ENCODE measurements at regions not wholly inside any gene's neighbourhood (a gene's known extent, or its start where the extent isn't known, plus 50 kb on each side); places are given as distances from the start of the nearest gene placed in this dataset.

DNA sequence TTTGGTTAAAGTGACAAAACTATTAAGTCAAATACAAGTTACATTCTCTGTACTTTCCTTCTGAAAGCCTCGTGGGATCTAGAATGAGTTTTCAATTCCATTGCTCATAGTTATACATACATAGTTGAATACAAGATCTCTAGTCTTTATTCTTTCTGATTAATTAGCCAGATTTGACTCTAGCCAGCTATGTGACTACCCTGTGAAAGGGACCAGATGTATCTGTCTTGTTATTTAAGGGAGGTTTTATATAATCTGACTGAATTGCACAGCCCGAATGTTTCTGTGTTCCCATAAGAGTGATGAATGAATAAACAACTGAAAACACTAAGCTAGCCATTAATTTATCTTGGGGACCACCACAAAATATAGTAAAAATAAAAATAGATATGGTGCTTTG is 166.7 kb downstream of the TMEM167A start:
- no peaks in the 10 kb centered on the region for H3K27me3 ChIP-seq (ENCODE audit: control insufficient read depth in 1 of 2, insufficient read depth in 2 of 2, low read length in 2 of 2)
- no peaks in the 10 kb centered on the region for H3K36me3 ChIP-seq (ENCODE audit: control insufficient read depth in 2 of 2, insufficient read depth in 2 of 2, low read length in 1 of 2)
- peaks cover 0 to 3% of the 10 kb centered on the region in 2 donors for H3K9me3 ChIP-seq (ENCODE audit: control insufficient read depth in 2 of 2, insufficient read depth in 1 of 2, low read depth in 1 of 2, low read length in 1 of 2)
- H3K4me1 ChIP-seq (ENCODE audit: control insufficient read depth in 2 of 2, insufficient read depth in 2 of 2, low read length in 1 of 2): no peaks in the 10 kb centered on the region
- H3K27ac ChIP-seq (ENCODE audit: low read depth in 2 of 2, low read length in 1 of 2): no peak overlapping the region
- no peak overlapping the region for H3K4me3 ChIP-seq (ENCODE audit: low read depth in 1 of 2, low read length in 2 of 2)
- WGBS, 2 donors: 62% methylated on average over 2 of the region's 2 CpGs

DNA sequence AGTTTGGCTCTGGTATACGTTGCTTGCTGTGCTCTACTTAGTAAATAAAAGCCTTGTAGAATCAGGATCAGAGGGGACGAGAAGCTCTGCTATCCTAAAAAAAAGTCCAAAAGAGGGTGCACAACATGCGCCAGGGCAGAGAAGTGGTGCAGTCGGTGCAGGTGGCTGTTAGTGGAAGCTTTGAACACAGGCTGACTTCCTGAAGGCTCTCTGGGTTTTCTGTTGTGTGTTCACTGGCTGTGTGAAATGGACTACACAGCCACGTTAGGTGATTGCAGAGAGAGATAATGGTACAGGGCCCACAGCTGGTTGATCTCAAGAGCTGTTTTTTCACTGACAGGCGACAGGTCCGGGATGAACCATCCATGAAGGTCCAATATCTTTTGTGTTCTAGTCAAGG is 167.4 kb downstream of the TMEM167A start:
- WGBS, 2 donors: 71 to 74% methylated on average over 7 of the region's 7 CpGs
- no peak overlapping the region for H3K4me3 ChIP-seq (ENCODE audit: low read depth in 1 of 2, low read length in 2 of 2)
- H3K9me3 ChIP-seq (ENCODE audit: control insufficient read depth in 2 of 2, insufficient read depth in 1 of 2, low read depth in 1 of 2, low read length in 1 of 2): peaks cover 0 to 3% of the 10 kb centered on the region in 2 donors
- H3K27ac ChIP-seq (ENCODE audit: low read depth in 2 of 2, low read length in 1 of 2): no peak overlapping the region
- H3K4me1 ChIP-seq (ENCODE audit: control insufficient read depth in 2 of 2, insufficient read depth in 2 of 2, low read length in 1 of 2): no peaks in the 10 kb centered on the region
- H3K36me3 ChIP-seq (ENCODE audit: control insufficient read depth in 2 of 2, insufficient read depth in 2 of 2, low read length in 1 of 2): no peaks in the 10 kb centered on the region
- no peaks in the 10 kb centered on the region for H3K27me3 ChIP-seq (ENCODE audit: control insufficient read depth in 1 of 2, insufficient read depth in 2 of 2, low read length in 2 of 2)

DNA sequence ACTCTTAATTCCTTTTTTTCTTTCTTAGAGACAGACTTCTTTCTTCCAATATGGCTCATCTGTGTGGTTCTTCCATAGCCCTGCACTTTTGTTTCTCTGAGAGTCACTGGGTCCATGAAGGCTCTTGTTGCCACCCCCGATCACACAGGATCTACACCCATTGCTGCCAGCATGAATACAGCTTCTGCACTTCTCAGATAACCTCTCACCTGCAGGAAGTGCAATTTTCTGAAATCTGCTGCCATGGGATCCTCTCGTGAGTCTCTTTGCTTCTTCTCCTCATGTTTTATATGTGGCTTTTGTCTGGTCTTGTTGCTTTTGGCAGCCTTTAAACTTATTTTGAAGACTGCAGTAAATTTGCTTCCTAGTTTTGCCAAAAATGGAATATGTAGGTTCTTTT is 171.2 kb downstream of the TMEM167A start:
- Histone ChIP-seq H3K27ac (ENCODE audit: low read depth in 2 of 2, low read length in 1 of 2) (no peak overlapping the region), H3K27me3 (ENCODE audit: control insufficient read depth in 1 of 2, insufficient read depth in 2 of 2, low read length in 2 of 2) (no peaks in the 10 kb centered on the region)
- 39 to 52% methylated on average over 2 of the region's 2 CpGs for WGBS, 2 donors

DNA sequence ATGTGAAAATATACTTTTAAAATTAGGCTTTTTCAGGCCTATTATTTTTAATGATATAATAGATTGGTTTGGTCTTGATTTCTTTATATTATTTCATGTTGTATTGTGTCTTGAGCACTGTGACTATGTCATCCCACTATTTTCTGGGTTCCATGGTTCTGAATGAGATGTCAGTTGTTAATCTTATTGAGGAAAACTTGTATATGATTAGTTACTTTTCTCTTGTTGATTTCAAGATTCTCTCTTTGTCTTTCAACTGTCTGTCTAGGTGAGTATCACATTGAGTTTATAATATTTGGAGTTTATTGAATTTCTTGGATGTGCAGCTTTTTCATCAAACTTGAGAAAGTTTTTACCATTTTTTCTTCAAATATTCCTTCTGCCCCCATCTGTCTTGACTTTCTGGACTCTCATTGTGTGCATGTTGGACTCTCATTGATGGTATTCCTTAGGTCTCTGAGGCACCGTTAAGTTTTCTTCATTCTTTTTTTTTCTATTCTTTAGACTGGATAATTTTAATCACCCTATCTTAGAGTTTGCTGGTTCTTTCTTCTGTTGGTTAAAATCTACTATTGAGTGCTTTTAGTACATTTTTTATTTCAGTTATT is 175.8 kb downstream of the TMEM167A start:
- Histone ChIP-seq H3K9me3 (ENCODE audit: control insufficient read depth in 2 of 2, insufficient read depth in 1 of 2, low read depth in 1 of 2, low read length in 1 of 2) (no peaks in the 10 kb centered on the region), H3K27ac (ENCODE audit: low read depth in 2 of 2, low read length in 1 of 2) (no peak overlapping the region), H3K4me1 (ENCODE audit: control insufficient read depth in 2 of 2, insufficient read depth in 2 of 2, low read length in 1 of 2) (no peaks in the 10 kb centered on the region), H3K27me3 (ENCODE audit: control insufficient read depth in 1 of 2, insufficient read depth in 2 of 2, low read length in 2 of 2) (no peaks in the 10 kb centered on the region), H3K36me3 (ENCODE audit: control insufficient read depth in 2 of 2, insufficient read depth in 2 of 2, low read length in 1 of 2) (no peaks in the 10 kb centered on the region), H3K4me3 (ENCODE audit: low read depth in 1 of 2, low read length in 2 of 2) (no peak overlapping the region)
- 97 to 100% methylated on average over 1 of the region's 1 CpG for WGBS, 2 donors

More for the DNA sequence above, 171.2 kb downstream of the TMEM167A start:
- no peaks in the 10 kb centered on the region for H3K9me3 ChIP-seq (ENCODE audit: control insufficient read depth in 2 of 2, insufficient read depth in 1 of 2, low read depth in 1 of 2, low read length in 1 of 2)
- H3K4me3 ChIP-seq (ENCODE audit: low read depth in 1 of 2, low read length in 2 of 2): no peak overlapping the region
- H3K4me1 ChIP-seq (ENCODE audit: control insufficient read depth in 2 of 2, insufficient read depth in 2 of 2, low read length in 1 of 2): no peaks in the 10 kb centered on the region
- no peaks in the 10 kb centered on the region for H3K36me3 ChIP-seq (ENCODE audit: control insufficient read depth in 2 of 2, insufficient read depth in 2 of 2, low read length in 1 of 2)

DNA sequence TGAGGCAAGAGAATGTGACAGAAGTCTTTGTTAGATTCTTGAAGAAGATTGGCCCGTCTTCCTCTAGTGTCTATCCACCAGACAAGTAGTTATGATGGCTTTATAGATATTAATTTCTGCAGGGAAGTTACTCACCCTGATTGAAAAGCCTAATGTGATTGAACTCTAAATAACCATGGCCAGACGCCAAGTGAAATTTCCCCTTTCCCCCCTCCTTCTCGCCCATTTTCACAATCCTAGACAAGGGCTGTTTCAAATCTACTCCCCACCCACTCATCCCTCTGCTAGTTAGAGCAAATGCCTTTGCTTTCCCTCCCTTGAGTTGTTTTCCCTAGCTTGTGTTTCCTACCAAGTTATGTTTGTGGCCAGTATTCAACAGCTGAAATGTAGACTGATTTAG is 182.5 kb downstream of the TMEM167A start:
- Histone ChIP-seq H3K27me3 (ENCODE audit: control insufficient read depth in 1 of 2, insufficient read depth in 2 of 2, low read length in 2 of 2) (no peaks in the 10 kb centered on the region), H3K9me3 (ENCODE audit: control insufficient read depth in 2 of 2, insufficient read depth in 1 of 2, low read depth in 1 of 2, low read length in 1 of 2) (no peaks in the 10 kb centered on the region), H3K36me3 (ENCODE audit: control insufficient read depth in 2 of 2, insufficient read depth in 2 of 2, low read length in 1 of 2) (no peaks in the 10 kb centered on the region), H3K4me3 (ENCODE audit: low read depth in 1 of 2, low read length in 2 of 2) (no peak overlapping the region), H3K4me1 (ENCODE audit: control insufficient read depth in 2 of 2, insufficient read depth in 2 of 2, low read length in 1 of 2) (no peaks in the 10 kb centered on the region), H3K27ac (ENCODE audit: low read depth in 2 of 2, low read length in 1 of 2) (no peak overlapping the region)
- WGBS, 2 donors: 17 to 38% methylated on average over 3 of the region's 3 CpGs

DNA sequence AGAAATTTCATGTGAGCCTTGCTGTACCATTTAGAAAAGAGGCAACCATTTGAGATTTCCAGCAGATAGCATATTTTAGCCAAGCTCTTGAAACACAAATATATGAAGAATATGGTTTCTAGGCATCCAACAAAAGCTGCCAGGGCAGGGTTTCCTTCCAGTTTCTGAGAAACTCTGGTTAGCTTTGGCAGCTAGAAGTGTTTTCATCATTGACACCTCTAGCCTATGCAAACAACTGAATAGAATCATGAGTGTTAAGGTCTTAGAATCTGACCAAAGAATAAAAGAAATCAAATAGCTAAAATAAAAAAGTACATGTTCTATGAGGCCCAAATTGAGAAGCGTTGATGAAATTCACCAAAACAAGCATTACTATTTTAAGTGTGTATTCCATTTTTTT is 188.1 kb downstream of the TMEM167A start:
- H3K9me3 ChIP-seq (ENCODE audit: control insufficient read depth in 2 of 2, insufficient read depth in 1 of 2, low read depth in 1 of 2, low read length in 1 of 2): no peaks in the 10 kb centered on the region
- H3K27ac ChIP-seq (ENCODE audit: low read depth in 2 of 2, low read length in 1 of 2): no peak overlapping the region
- 82 to 84% methylated on average over 1 of the region's 1 CpG for WGBS, 2 donors
- H3K36me3 ChIP-seq (ENCODE audit: control insufficient read depth in 2 of 2, insufficient read depth in 2 of 2, low read length in 1 of 2): no peaks in the 10 kb centered on the region
- H3K4me3 ChIP-seq (ENCODE audit: low read depth in 1 of 2, low read length in 2 of 2): no peak overlapping the region
- no peaks in the 10 kb centered on the region for H3K27me3 ChIP-seq (ENCODE audit: control insufficient read depth in 1 of 2, insufficient read depth in 2 of 2, low read length in 2 of 2)
- H3K4me1 ChIP-seq (ENCODE audit: control insufficient read depth in 2 of 2, insufficient read depth in 2 of 2, low read length in 1 of 2): no peaks in the 10 kb centered on the region

DNA sequence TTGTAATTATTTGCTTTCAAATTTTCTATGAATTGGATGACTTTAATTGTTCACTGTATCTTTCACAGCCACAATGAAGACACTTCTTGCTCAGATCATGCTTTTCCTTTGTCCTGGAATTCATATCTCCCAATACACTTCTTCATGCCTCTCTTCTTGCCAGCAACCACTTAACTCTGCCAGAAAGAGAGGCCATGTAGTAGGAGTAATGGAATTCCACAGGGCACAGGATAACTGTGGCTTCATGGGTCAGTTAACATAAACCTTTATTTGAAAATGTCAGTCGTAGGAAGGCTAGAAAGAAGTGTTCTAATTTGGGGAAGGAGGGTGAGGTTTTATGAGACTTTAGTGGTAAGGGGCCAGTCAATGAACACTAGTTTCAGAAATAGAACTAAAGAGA is 190.3 kb downstream of the TMEM167A start:
- Histone ChIP-seq H3K27ac (ENCODE audit: low read depth in 2 of 2, low read length in 1 of 2) (no peak overlapping the region), H3K9me3 (ENCODE audit: control insufficient read depth in 2 of 2, insufficient read depth in 1 of 2, low read depth in 1 of 2, low read length in 1 of 2) (no peaks in the 10 kb centered on the region)

DNA sequence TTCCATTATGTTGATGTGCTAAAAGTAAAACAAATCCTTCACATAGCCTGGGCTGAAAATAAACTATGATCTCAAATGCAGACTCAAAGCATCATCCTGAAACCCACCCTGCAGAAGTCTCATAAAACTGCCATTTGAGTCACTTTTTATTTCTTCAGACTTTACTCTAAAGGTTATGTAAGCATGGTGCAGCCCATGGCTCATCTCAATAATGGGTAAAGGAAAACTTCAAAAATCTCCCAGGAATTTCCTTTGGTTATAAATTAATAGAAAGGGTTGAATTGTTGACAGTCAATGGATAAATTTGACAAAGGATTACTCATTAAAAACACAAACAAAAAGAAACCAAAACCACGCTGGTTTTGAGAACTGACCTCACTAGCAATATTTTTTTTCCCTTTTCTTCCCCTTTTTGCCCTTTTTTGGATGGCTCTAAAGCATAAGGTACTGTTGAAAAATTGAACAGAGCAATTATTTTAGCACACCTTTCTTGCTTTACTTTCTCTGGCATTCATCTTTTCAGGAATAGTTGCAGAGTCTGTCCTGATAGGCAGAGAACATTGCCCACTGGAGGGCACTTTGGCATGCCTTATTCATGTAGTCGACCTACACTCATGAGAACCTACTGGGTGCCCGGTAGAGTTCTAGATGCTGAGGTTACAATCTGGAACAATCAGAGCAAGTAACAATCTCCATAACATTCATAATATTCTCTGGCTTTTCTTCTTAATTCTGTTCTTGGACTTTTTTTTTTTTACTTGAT is 191.4 kb downstream of the TMEM167A start:
- Histone ChIP-seq H3K9me3 (ENCODE audit: control insufficient read depth in 2 of 2, insufficient read depth in 1 of 2, low read depth in 1 of 2, low read length in 1 of 2) (peaks cover 0 to 4% of the 10 kb centered on the region in 2 donors), H3K4me3 (ENCODE audit: low read depth in 1 of 2, low read length in 2 of 2) (no peak overlapping the region), H3K36me3 (ENCODE audit: control insufficient read depth in 2 of 2, insufficient read depth in 2 of 2, low read length in 1 of 2) (no peaks in the 10 kb centered on the region), H3K4me1 (ENCODE audit: control insufficient read depth in 2 of 2, insufficient read depth in 2 of 2, low read length in 1 of 2) (no peaks in the 10 kb centered on the region), H3K27ac (ENCODE audit: low read depth in 2 of 2, low read length in 1 of 2) (no peak overlapping the region), H3K27me3 (ENCODE audit: control insufficient read depth in 1 of 2, insufficient read depth in 2 of 2, low read length in 2 of 2) (no peaks in the 10 kb centered on the region)
- 40 to 65% methylated on average over 3 of the region's 3 CpGs for WGBS, 2 donors

More for the DNA sequence above, 190.3 kb downstream of the TMEM167A start:
- no peak overlapping the region for H3K4me3 ChIP-seq (ENCODE audit: low read depth in 1 of 2, low read length in 2 of 2)
- no peaks in the 10 kb centered on the region for H3K4me1 ChIP-seq (ENCODE audit: control insufficient read depth in 2 of 2, insufficient read depth in 2 of 2, low read length in 1 of 2)
- no peaks in the 10 kb centered on the region for H3K27me3 ChIP-seq (ENCODE audit: control insufficient read depth in 1 of 2, insufficient read depth in 2 of 2, low read length in 2 of 2)
- 39 to 44% methylated on average over 1 of the region's 1 CpG for WGBS, 2 donors
- no peaks in the 10 kb centered on the region for H3K36me3 ChIP-seq (ENCODE audit: control insufficient read depth in 2 of 2, insufficient read depth in 2 of 2, low read length in 1 of 2)

DNA sequence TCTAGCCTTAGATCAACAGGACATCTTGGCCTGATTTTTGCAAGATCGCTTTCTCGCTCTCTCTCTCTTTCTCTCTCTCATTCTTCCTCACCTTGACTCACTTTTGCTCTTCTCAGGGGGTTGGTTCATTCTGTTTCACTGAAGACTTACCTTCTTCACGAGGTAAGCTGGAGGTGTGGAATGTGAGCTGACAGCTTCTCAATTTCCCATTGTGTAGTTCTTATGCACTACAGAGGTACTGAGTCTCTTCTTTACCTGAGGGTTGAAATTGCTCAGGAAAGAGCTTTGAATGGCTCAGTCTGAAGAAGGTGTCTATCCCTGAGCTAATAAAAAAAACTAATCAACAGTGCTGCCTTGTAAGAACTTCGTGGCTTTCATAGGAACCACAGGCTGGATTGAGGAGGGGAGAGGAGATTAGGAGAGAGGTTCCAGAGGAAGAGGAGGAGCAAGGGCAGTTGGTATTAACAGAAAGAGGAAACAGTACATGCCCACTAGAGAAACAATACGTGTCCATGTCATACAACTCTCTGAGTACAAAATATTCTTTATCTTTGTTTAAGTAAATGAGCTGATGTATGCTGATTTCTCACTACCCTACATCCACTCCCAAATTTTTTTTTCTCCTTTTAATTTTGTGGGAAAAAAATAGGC is 192.2 kb downstream of the TMEM167A start:
- Histone ChIP-seq H3K4me1 (ENCODE audit: control insufficient read depth in 2 of 2, insufficient read depth in 2 of 2, low read length in 1 of 2) (no peaks in the 10 kb centered on the region), H3K36me3 (ENCODE audit: control insufficient read depth in 2 of 2, insufficient read depth in 2 of 2, low read length in 1 of 2) (no peaks in the 10 kb centered on the region), H3K4me3 (ENCODE audit: low read depth in 1 of 2, low read length in 2 of 2) (no peak overlapping the region), H3K9me3 (ENCODE audit: control insufficient read depth in 2 of 2, insufficient read depth in 1 of 2, low read depth in 1 of 2, low read length in 1 of 2) (peaks cover 0 to 7% of the 10 kb centered on the region in 2 donors), H3K27me3 (ENCODE audit: control insufficient read depth in 1 of 2, insufficient read depth in 2 of 2, low read length in 2 of 2) (no peaks in the 10 kb centered on the region), H3K27ac (ENCODE audit: low read depth in 2 of 2, low read length in 1 of 2) (no peak overlapping the region)
- 67 to 70% methylated on average over 5 of the region's 5 CpGs for whole genome bisulfite sequencing, 2 donors
